HEK293T (cell line): ENCODE measurements at regions not wholly inside any gene's neighbourhood (a gene's known extent, or its start where the extent isn't known, plus 50 kb on each side); places are given as distances from the start of the nearest gene placed in this dataset.

Experiments used
- ARNT ChIP-seq: fragments of 450-650 bp; IDR thresholded peaks from 2 replicates; pipeline ENCODE4 v1.6.1; 2017; ENCODE audit warnings: mild to moderate bottlenecking
- BHLHE40 ChIP-seq: fragments of 450-650 bp; IDR thresholded peaks from 2 replicates; pipeline ENCODE4 v1.6.1; 2016; ENCODE audit warnings: mild to moderate bottlenecking, moderate library complexity, borderline replicate concordance
- CTBP1 ChIP-seq: fragments of 450-650 bp; IDR thresholded peaks from 2 replicates; pipeline ENCODE4 v1.6.1; 2016; ENCODE audit warnings: borderline replicate concordance
- ELF4 ChIP-seq: fragments of 450-650 bp; IDR thresholded peaks from 2 replicates; pipeline ENCODE4 v1.6.1; 2017; ENCODE audit warnings: antibody characterized with exemption
- FOXK2 ChIP-seq: fragments of 450-650 bp; IDR thresholded peaks from 2 replicates; pipeline ENCODE4 v1.6.1; 2016; ENCODE audit warnings: mild to moderate bottlenecking
- FOXM1 ChIP-seq: fragments of 450-650 bp; IDR thresholded peaks from 2 replicates; pipeline ENCODE4 v1.6.1; 2017; ENCODE audit warnings: mild to moderate bottlenecking, borderline replicate concordance
- HDGF ChIP-seq: fragments of 450-650 bp; IDR thresholded peaks from 2 replicates; pipeline ENCODE4 v1.6.1; 2017; ENCODE audit warnings: antibody characterized with exemption, borderline replicate concordance
- L3MBTL2 ChIP-seq: fragments of 450-650 bp; conservative IDR thresholded peaks from 2 replicates; pipeline ENCODE4 v1.6.1; 2016; ENCODE audit warnings: mild to moderate bottlenecking
- SP1 ChIP-seq: fragments of 450-650 bp; IDR thresholded peaks from 2 replicates; pipeline ENCODE4 v1.6.1; 2017
- SUZ12 ChIP-seq: fragments of 450-650 bp; IDR thresholded peaks from 2 replicates; pipeline ENCODE4 v1.6.1; 2016; ENCODE audit warnings: mild to moderate bottlenecking
- TARDBP ChIP-seq: fragments of 450-650 bp; IDR thresholded peaks from 2 replicates; pipeline ENCODE4 v1.6.1; 2016
- ZNF384 ChIP-seq: fragments of 450-650 bp; IDR thresholded peaks from 2 replicates; pipeline ENCODE4 v1.6.1; 2016
- TF ChIP-seq, protein P1 (sequence below): fragments of 450-650 bp; IDR thresholded peaks from 2 replicates; pipeline ENCODE4 v1.6.1; 2016

DNA sequence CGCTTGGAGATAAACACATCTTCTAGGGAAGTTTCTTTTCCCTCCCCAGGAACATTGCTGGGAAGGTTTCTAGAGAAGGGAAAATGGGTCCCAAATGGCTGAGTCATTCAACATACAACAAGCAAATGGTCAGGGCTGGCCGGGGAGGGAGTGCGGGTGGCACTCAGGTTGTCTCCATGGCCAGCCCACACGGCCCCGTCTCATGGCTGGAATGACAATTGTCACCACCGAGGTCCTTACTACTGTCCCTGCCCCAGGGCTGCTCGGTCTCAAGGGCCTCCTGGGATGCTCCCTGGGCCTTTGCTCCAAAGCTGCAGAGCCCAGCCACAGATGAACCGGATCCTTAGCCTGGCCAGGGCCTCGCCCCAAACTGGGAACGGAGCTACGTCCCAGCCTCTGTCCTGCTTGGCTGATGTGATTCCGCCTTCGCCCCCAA lies 121.9 kb downstream of the FGF18 start:
- TF ChIP-seq ZNF384 (no peak), ARNT (no peak), HDGF (no peak), ELF4 (no peak), L3MBTL2 (no peak), SUZ12 (no peak), SP1 (no peak), FOXM1 (no peak), TARDBP (no peak), BHLHE40 (no peak), FOXK2 (no peak), CTBP1 (no peak)
- TF ChIP-seq, protein P1, sequence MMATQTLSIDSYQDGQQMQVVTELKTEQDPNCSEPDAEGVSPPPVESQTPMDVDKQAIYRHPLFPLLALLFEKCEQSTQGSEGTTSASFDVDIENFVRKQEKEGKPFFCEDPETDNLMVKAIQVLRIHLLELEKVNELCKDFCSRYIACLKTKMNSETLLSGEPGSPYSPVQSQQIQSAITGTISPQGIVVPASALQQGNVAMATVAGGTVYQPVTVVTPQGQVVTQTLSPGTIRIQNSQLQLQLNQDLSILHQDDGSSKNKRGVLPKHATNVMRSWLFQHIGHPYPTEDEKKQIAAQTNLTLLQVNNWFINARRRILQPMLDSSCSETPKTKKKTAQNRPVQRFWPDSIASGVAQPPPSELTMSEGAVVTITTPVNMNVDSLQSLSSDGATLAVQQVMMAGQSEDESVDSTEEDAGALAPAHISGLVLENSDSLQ: no peak
